HepG2 (cell line): ENCODE measurements at regions not wholly inside any gene's neighbourhood (a gene's known extent, or its start where the extent isn't known, plus 50 kb on each side); places are given as distances from the start of the nearest gene placed in this dataset.
A peak's percentile ranks its signal among the peaks of the same experiment; 100 is the strongest.

Source experiments
- ATAC-seq: fragments of 200-7000 bp; cut with Tn5 transposase; 3 replicates; pipeline ENCODE4 v1.9.1; 2020; ENCODE audit warnings: mild to moderate bottlenecking, moderate library complexity
- BruUV-seq: library from RNA; stranded (reverse); fragments of 400-500 nt; replicated peaks from 2 replicates; lab custom pipeline; 2021; lab: Mats Ljungman, UMichigan
- CTCF ChIA-PET: fragments of 300-600 bp; formaldehyde crosslinking; extraction: SDS; loops from one replicate; lab custom pipeline; 2021; ENCODE audit warnings: low total read pairs, inconsistent platforms, low intra/inter-chr PET ratio; lab: Yijun Ruan, JAX
- POLR2A ChIA-PET: fragments of 350-600 bp; sonication (Branson Sonifier 250); formaldehyde crosslinking; loops from one replicate; lab custom pipeline; 2020; ENCODE audit warnings: antibody characterized with exemption, inconsistent platforms; lab: Yijun Ruan, JAX
- DNase-seq: peaks from one replicate; pipeline ENCODE4 v3.0.0-alpha.2; 2015; ENCODE audit warnings: low spot score
- FAIRE-seq: peaks from 3 replicates; lab custom pipeline; 2011; peaks lifted over from hg19 to GRCh38; lab: Jason Lieb, UNC
- H2AFZ ChIP-seq: one replicate; pipeline ENCODE4 v1.6.1; 2011; ENCODE audit warnings: low read length, inconsistent platforms
- H3K27ac ChIP-seq: fragments of 300-600 bp; 3 replicates; pipeline ENCODE4 v1.8.0; 2011; ENCODE audit warnings: mixed run types, mild to moderate bottlenecking, mixed read lengths, low read length, inconsistent platforms; ENCODE audit not compliant: insufficient read depth; ENCODE audit errors: extremely low read length
- H3K27me3 ChIP-seq, 2 experiments: fragments of 200-600 bp in 1 of 2; 2 replicates in 1 of 2; 3 replicates in 1 of 2; pipeline versions ENCODE4 v1.6.0 to v1.8.0; 2011; ENCODE audit warnings: low read length in 2 of 2, mild to moderate bottlenecking in 2 of 2, moderate library complexity in 2 of 2, inconsistent platforms in 1 of 2; ENCODE audit not compliant: insufficient read depth in 2 of 2, control insufficient read depth in 1 of 2
- H3K36me3 ChIP-seq, 2 experiments: fragments of 200-600 bp in 1 of 2; replicated peaks in 1 of 2; 2 replicates in 1 of 2; 3 replicates in 1 of 2; pipeline versions ENCODE4 v1.5.1 to v1.8.0; 2011; ENCODE audit warnings: low read length in 2 of 2, inconsistent platforms in 1 of 2; ENCODE audit not compliant: insufficient read depth in 2 of 2, control insufficient read depth in 1 of 2
- H3K4me1 ChIP-seq: 2 replicates; pipeline ENCODE4 v1.5.1; 2012; ENCODE audit warnings: low read length, inconsistent platforms; ENCODE audit not compliant: insufficient read depth
- H3K4me2 ChIP-seq: 2 replicates; pipeline ENCODE4 v1.6.0; 2011; ENCODE audit warnings: low read depth, low read length, inconsistent platforms
- H3K4me3 ChIP-seq, 3 experiments: fragments of 200-600 bp in 1 of 3; sonication (generic), shearing (Covaris generic) in 1 of 3; replicated peaks in 1 of 3; 2 replicates each; pipeline ENCODE4 v1.5.1; 2011 to 2016; ENCODE audit warnings: low read length in 3 of 3, inconsistent platforms in 2 of 3, low read depth in 2 of 3, mild to moderate bottlenecking in 2 of 3, control low read depth in 1 of 3, mixed read lengths in 1 of 3; ENCODE audit not compliant: insufficient read depth in 1 of 3
- H3K79me2 ChIP-seq: one replicate; pipeline ENCODE4 v1.6.1; 2011; ENCODE audit warnings: low read length, inconsistent platforms; ENCODE audit not compliant: insufficient read depth
- H3K9ac ChIP-seq: 2 replicates; pipeline ENCODE4 v1.6.0; 2011; ENCODE audit warnings: mild to moderate bottlenecking, low read depth, low read length, inconsistent platforms; ENCODE audit not compliant: insufficient read depth
- H3K9me3 ChIP-seq: 2 replicates; pipeline ENCODE4 v1.5.1; 2012; ENCODE audit warnings: mild to moderate bottlenecking, low read length
- H4K20me1 ChIP-seq: 2 replicates; pipeline ENCODE4 v1.6.0; 2011; ENCODE audit warnings: inconsistent platforms, mild to moderate bottlenecking, low read length, moderate library complexity; ENCODE audit not compliant: insufficient read depth
- AKAP8 ChIP-seq: sonication (generic); formaldehyde crosslinking; IDR thresholded peaks from 2 replicates; pipeline ENCODE4 v1.5.1; 2020; ENCODE audit warnings: mild to moderate bottlenecking, missing genetic modification reagents
- FOXP4 ChIP-seq: sonication (generic); formaldehyde crosslinking; IDR thresholded peaks from 2 replicates; pipeline ENCODE4 v1.4.0; 2020; ENCODE audit warnings: missing genetic modification reagents
- ISL2 ChIP-seq: sonication (generic); formaldehyde crosslinking; IDR thresholded peaks from 2 replicates; pipeline ENCODE4 v1.5.0; 2020; ENCODE audit warnings: missing genetic modification reagents
- REL ChIP-seq: sonication (generic); formaldehyde crosslinking; conservative IDR thresholded peaks from 2 replicates; pipeline ENCODE4 v1.8.0; 2022; ENCODE audit warnings: mild to moderate bottlenecking, missing genetic modification reagents, moderate library complexity
- SSRP1 ChIP-seq: IDR thresholded peaks from 2 replicates; pipeline ENCODE4 v1.6.1; 2016; ENCODE audit warnings: control low read depth
- ZBTB7B ChIP-seq: sonication (generic); formaldehyde crosslinking; IDR thresholded peaks from 2 replicates; pipeline ENCODE4 v1.4.0; 2020; ENCODE audit warnings: missing genetic modification reagents
- WGBS: methylation state at CpG from one replicate; pipeline ENCODE4 v1.1.6; 2017; ENCODE audit warnings: low lambda C conversion rate; 5-methylcytosine and 5-hydroxymethylcytosine counted together
- in situ Hi-C: cut with HindIII; loops from 2 replicates; pipeline ENCODE4 v1.10.0; 2017; ENCODE audit warnings: low pct_unique_long_range_greater_than_20kb; ENCODE audit not compliant: extremely low pct_ligation_motif_present
- intact Hi-C: fragments of 100-400 bp; cut with micrococcal nuclease; formaldehyde crosslinking; loops from one replicate; pipeline ENCODE4 v1.10.0; 2022; ENCODE audit not compliant: unreplicated experiment

- peaks cover 14% of the 10 kb centered on the region for H3K4me1 ChIP-seq
- no peaks in the 10 kb centered on the region for H3K79me2 ChIP-seq
- no TSS peak for BruUV-seq
- no peaks in the 10 kb centered on the region for H3K27me3 ChIP-seq
- H3K9ac ChIP-seq, result no peak overlapping the region
- ChIA-PET POLR2A (no interaction called here), CTCF (no interaction called here)
- no peak overlapping the region for H3K27ac ChIP-seq
- H3K9me3 ChIP-seq, result no peaks in the 10 kb centered on the region
- WGBS, result 19% methylated on average over 5 of the region's 5 CpGs
- no peak for FAIRE-seq
- no peak overlapping the region for H2AFZ ChIP-seq
- peak; percentile 64 for ATAC-seq
- no peaks in the 10 kb centered on the region for H4K20me1 ChIP-seq
- H3K4me3 ChIP-seq, result no peak overlapping the region
- H3K4me2 ChIP-seq, result peak overlapping the region; percentile 7; the same call in 1 of the 2 replicates
- no peak for DNase-seq
- no peaks in the 10 kb centered on the region for H3K36me3 ChIP-seq
- TF ChIP-seq REL (CRISPR knock-in tag) (no peak), FOXP4 (CRISPR knock-in tag) (0 out of 2 replicates have a peak, but pooled peaks have one; percentile 2), AKAP8 (no peak), ZBTB7B (CRISPR knock-in tag) (no peak), SSRP1 (CRISPR knock-in tag) (no peak), ISL2 (CRISPR knock-in tag) (no peak)
- in situ Hi-C loops (no loop called here), intact Hi-C loops (no loop called here)
Observed at GRCh38 chr2:16818203-16818556, 152.5 kb upstream of the CYRIA start.
